ENCODE measurements at regions not wholly inside any gene's neighbourhood (a gene's known extent, or its start where the extent isn't known, plus 50 kb on each side); places are given as distances from the start of the nearest gene placed in this dataset.

DNA sequence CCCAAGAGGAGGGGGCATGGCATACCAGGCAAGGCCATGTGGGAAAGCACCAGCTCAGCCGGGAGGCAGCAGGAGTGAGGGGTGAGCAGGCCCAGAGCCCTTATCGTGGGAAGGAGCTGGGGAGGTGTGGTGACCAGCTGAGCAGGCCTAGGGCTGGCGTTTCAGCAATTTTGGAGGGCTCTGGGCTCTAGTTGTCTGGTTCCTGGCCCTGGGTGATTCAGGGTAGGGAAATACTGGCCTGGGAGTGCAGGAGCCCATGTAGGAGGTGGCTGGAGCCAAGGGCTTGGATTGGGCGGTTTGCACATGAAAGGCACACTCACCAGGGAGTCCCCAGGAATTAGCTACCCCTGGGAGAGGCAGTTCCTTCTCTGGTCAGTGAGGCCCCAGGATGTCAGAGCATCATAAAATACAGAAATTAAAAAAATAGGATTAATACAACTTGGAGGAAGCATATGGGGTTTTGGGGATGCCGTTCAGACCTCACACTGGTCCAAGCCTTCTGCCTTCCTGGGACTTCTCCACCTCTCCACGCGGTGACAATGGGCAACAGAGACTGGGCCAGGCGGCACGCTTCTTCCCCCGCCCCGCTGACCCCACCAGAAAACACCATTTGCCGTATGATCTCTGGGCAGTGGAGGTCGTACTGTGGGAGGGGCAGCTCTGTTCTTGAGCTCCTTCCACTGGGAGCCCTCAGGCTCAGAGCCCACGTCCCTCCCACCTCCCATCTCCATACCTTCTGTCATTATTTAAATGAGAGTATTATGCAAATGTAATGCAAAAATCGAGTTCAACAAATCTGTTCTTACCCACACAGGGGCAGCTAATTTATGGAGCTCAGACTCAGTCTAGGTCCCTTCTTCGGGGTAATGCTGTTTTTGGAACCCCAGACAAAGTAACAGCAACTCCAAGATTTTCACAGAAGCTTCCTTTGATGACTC lies 133.0 kb upstream of the FAM20C start:
- TF ChIP-seq CTCF (IDR thresholded peaks at IDR 0.05; ENCODE audit: low read depth, low read length) = no peak

DNA sequence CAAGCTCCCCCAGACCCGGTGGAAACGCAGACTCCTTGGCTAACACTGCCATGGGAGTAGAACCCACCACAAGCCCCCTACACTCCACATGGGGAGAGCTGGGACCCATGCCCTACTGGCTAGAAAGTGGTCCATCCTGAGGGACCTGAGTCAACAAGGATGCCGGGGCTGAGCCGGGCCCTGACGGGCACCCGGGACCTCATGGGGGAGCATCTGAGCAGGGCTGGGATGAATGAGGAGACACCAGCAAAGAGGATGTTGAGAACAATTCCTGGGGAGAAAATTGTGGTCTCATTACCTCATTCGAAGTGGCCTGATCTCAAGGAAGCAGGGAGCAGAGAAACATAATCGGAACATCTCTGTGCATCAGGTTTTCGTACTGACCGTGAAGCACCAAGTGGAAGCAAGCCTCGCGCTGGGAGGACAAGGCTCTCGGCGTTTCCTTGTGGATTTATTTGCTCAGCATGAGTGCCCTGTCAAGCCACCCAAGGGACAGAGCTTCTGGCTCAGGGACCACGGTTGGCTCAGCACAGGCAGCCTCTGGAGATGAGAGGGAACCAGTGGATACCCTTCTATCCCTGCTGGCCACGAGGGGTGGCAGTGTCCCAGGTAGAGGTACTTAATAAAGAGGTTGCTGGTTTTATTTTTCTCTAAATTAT lies 132.2 kb upstream of the FAM20C start:
- TF ChIP-seq CTCF (IDR thresholded peaks at IDR 0.05; ENCODE audit: low read depth, low read length) = no peak

More for the DNA sequence above, 133.0 kb upstream of the FAM20C start:
- H3K4me3 ChIP-seq (ENCODE audit: low read depth, low read length) = no peak overlapping the region

GRCh38 chr7:60706-61105 lies 131.7 kb upstream of the FAM20C start:
- TF ChIP-seq CTCF (IDR thresholded peaks at IDR 0.05; ENCODE audit: low read depth, low read length) = no peak

More for the DNA sequence above, 132.2 kb upstream of the FAM20C start:
- no peak overlapping the region for H3K4me3 ChIP-seq (ENCODE audit: low read depth, low read length)

GRCh38 chr7:61111-61510 lies 131.3 kb upstream of the FAM20C start:
- no peak for TF ChIP-seq CTCF (IDR thresholded peaks at IDR 0.05; ENCODE audit: low read depth, low read length)
- no peak overlapping the region for H3K4me3 ChIP-seq (ENCODE audit: low read depth, low read length)

More at GRCh38 chr7:60706-61105, 131.7 kb upstream of the FAM20C start:
- H3K4me3 ChIP-seq (ENCODE audit: low read depth, low read length) = no peak overlapping the region

DNA sequence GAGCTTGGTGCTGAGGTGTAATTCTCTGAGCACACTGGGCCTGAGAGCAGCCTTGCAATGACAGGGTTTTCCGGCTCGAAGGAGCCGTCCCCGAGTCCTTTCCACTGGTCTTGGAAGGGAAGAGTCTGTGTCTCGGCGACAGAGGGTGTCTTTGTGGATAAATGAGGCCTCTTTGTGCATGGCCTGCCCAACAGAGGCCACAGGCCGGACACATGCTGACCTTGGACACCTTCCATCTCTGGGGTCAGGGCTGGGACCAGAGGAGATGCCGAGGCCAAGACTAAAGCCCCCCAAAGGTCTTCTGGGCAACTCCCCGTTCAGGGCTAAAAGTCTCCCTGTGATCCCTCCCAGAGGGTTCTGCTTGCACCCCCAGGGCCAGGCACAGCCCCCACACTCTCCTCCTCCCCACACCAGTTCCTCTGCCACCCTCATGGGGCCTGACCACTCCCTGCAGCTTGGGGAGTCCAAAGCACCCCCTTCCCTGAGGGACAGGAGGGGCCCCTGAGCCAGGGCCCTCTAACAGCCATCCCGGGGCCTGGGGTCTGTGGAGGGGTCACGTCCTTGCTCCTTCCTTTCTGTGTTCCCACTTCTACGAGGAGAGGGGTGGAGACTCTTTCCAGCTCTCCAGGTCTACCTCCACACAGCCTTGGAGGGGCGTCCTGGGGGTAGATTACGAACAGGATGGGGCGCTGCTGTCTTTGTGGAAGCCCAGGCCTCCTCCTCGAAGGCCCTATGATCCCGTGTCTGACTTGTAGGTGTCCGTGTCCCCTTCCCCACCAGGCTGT lies 130.6 kb upstream of the FAM20C start:
- no peak overlapping the region for H3K4me3 ChIP-seq (ENCODE audit: low read depth, low read length)

More for the DNA sequence above, 130.6 kb upstream of the FAM20C start:
- TF ChIP-seq CTCF (IDR thresholded peaks at IDR 0.05; ENCODE audit: low read depth, low read length) = no peak

Data from WI38 (cell line).